Gastrocnemius medialis (tissue), 4 donors: ENCODE measurements at regions not wholly inside any gene's neighbourhood (a gene's known extent, or its start where the extent isn't known, plus 50 kb on each side); places are given as distances from the start of the nearest gene placed in this dataset.

Source experiments
- CTCF ChIP-seq, 5 experiments: fragments of 450-650 bp in 3 of 5; fragments of 200-600 bp in 2 of 5; sonication (generic) in 2 of 5; IDR thresholded peaks in 4 of 5; conservative IDR thresholded peaks in 1 of 5; 1 replicate in 4 of 5; 2 replicates in 1 of 5; pipeline ENCODE4 v1.5.1; 2016 to 2019; ENCODE audit warnings: antibody characterized with exemption in 5 of 5, mild to moderate bottlenecking in 3 of 5, moderate library complexity in 3 of 5
- POLR2A ChIP-seq, 2 donors: fragments of 450-650 bp; IDR thresholded peaks; one replicate each; pipeline ENCODE4 v1.6.1; 2017; ENCODE audit warnings: antibody characterized with exemption in 2 of 2, mild to moderate bottlenecking in 2 of 2, moderate library complexity in 2 of 2

DNA sequence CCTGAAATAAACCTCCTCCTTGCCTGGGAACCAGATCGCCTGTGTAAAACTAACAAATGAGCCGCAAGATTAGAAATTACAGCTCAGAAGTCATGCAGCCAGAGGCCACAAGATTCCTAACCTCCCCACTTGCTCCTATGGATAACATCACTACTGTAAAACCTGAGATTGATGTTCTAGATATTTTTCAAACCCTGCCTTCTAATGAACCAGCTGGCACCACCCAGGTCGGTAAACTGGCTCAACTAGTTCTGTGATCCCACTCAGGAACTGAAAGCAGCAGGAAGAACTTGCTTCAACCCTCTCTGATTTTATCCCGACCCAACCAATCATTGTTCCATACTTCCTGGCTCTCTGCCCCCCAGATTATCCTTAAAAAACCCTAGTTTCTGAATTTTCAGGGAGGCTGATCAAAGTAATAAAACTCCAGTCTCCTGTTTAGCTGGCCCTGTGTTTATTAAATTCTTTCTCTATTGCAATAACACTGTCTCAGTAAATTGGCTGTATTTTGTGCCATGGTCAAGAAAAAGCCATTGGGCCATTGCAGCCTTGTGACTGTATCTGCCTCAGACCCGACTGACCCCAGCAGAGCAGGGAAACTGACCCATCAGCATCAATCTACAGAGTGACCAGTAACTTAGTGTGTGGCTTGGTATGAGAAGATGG, 98.9 kb downstream of the RPLP1 start:
- no peak for TF ChIP-seq CTCF (IDR thresholded peaks at IDR 0.05 in 4 of 5, conservative IDR thresholded peaks at IDR 0.05 in 1 of 5)
- no peak for TF ChIP-seq POLR2A (IDR thresholded peaks at IDR 0.05)
